H1 (cell line): ENCODE measurements at regions not wholly inside any gene's neighbourhood (a gene's known extent, or its start where the extent isn't known, plus 50 kb on each side); places are given as distances from the start of the nearest gene placed in this dataset.

Experiments
- CTCF ChIA-PET: fragments of 300-600 bp; sonication (Branson Sonifier 250); formaldehyde crosslinking; loops from one replicate; lab custom pipeline; 2021; ENCODE audit not compliant: partially characterized antibody; lab: Charles Lee
- POLR2A ChIA-PET: fragments of 300-600 bp; sonication (Branson Sonifier 250); formaldehyde crosslinking; loops from one replicate; lab custom pipeline; 2021; ENCODE audit warnings: inconsistent platforms; ENCODE audit not compliant: partially characterized antibody; lab: Charles Lee
- DNase-seq, 2 experiments: peaks; one replicate each; pipeline versions ENCODE4 v3.0.0 to v3.0.0-alpha.2; 2010 to 2022; ENCODE audit warnings: low spot score in 2 of 2, low read depth in 1 of 2, mixed read lengths in 1 of 2
- FAIRE-seq: peaks from 2 replicates; lab custom pipeline; 2011; peaks lifted over from hg19 to GRCh38; lab: Jason Lieb, UNC
- H2AFZ ChIP-seq: 2 replicates; pipeline ENCODE4 v1.8.1; 2012; ENCODE audit warnings: low read length, inconsistent platforms
- H2AK5ac ChIP-seq: 2 replicates; pipeline ENCODE4 v1.6.1; 2013; ENCODE audit warnings: low read depth, low read length
- H2BK120ac ChIP-seq: replicated peaks from 2 replicates; pipeline ENCODE3; 2013; ENCODE audit warnings: low read depth, low read length, inconsistent platforms
- H2BK12ac ChIP-seq: 2 replicates; pipeline ENCODE4 v1.6.1; 2013; ENCODE audit warnings: low read depth, low read length
- H2BK15ac ChIP-seq: 2 replicates; pipeline ENCODE4 v1.6.1; 2013; ENCODE audit warnings: low read length
- H2BK20ac ChIP-seq: 2 replicates; pipeline ENCODE4 v1.6.1; 2013; ENCODE audit warnings: low read length
- H2BK5ac ChIP-seq: 2 replicates; pipeline ENCODE4 v1.6.1; 2013; ENCODE audit warnings: low read depth, low read length
- H3K14ac ChIP-seq: 2 replicates; pipeline ENCODE4 v1.6.1; 2013; ENCODE audit warnings: inconsistent platforms; ENCODE audit not compliant: insufficient read length
- H3K18ac ChIP-seq: 2 replicates; pipeline ENCODE4 v1.6.1; 2013; ENCODE audit warnings: low read length; ENCODE audit errors: extremely low read depth
- H3K23ac ChIP-seq: 2 replicates; pipeline ENCODE4 v1.6.1; 2013; ENCODE audit warnings: inconsistent platforms; ENCODE audit not compliant: insufficient read length
- H3K23me2 ChIP-seq: 2 replicates; pipeline ENCODE4 v1.6.1; 2013; ENCODE audit warnings: low read depth, low read length
- H3K27ac ChIP-seq: 2 replicates; pipeline ENCODE4 v1.6.1; 2011; ENCODE audit warnings: low read depth, low read length, inconsistent platforms
- H3K27me3 ChIP-seq, 4 experiments: replicated peaks in 1 of 4; 1 replicate in 1 of 4; 2 replicates in 3 of 4; pipeline versions ENCODE4 v1.6.1 to v1.8.1; 2011 to 2013; ENCODE audit warnings: low read length in 3 of 4, mild to moderate bottlenecking in 3 of 4, inconsistent platforms in 2 of 4, mixed read lengths in 2 of 4, moderate library complexity in 1 of 4; ENCODE audit not compliant: control insufficient read depth in 3 of 4, insufficient read depth in 3 of 4; ENCODE audit errors: extremely low read depth in 1 of 4
- H3K36me3 ChIP-seq, 4 experiments: 2 replicates each; pipeline versions ENCODE4 v1.6.1 to v1.8.1; 2011 to 2013; ENCODE audit warnings: mild to moderate bottlenecking in 4 of 4, low read length in 3 of 4, moderate library complexity in 2 of 4, control low read depth in 1 of 4, inconsistent platforms in 1 of 4; ENCODE audit not compliant: insufficient read depth in 4 of 4, control insufficient read depth in 2 of 4
- H3K4ac ChIP-seq: replicated peaks from 2 replicates; pipeline ENCODE3; 2013; ENCODE audit warnings: low read length, low read depth, mixed read lengths, inconsistent platforms; ENCODE audit not compliant: insufficient read length
- H3K4me1 ChIP-seq, 4 experiments: replicated peaks in 1 of 4; 1 replicate in 1 of 4; 2 replicates in 3 of 4; pipeline versions ENCODE4 v1.6.1 to v1.8.1; 2011 to 2013; ENCODE audit warnings: low read length in 3 of 4, inconsistent platforms in 2 of 4, mixed read lengths in 1 of 4; ENCODE audit not compliant: insufficient read depth in 4 of 4, control insufficient read depth in 3 of 4
- H3K4me2 ChIP-seq, 2 experiments: 2 replicates each; pipeline versions ENCODE4 v1.6.1 to v1.8.1; 2011 to 2013; ENCODE audit warnings: low read depth in 2 of 2, low read length in 2 of 2, control low read depth in 1 of 2, inconsistent platforms in 1 of 2, mild to moderate bottlenecking in 1 of 2; ENCODE audit not compliant: insufficient read depth in 1 of 2
- H3K4me3 ChIP-seq, 4 experiments: fragments of 200-600, 300-600 bp in 1 of 4; sonication (generic), shearing (Covaris generic), sonication (Bioruptor Twin) in 1 of 4; 2 replicates each; pipeline versions ENCODE4 v1.5.1 to v1.8.1; 2011 to 2016; ENCODE audit warnings: low read length in 4 of 4, low read depth in 3 of 4, control low read depth in 2 of 4, inconsistent platforms in 2 of 4, mild to moderate bottlenecking in 2 of 4, mixed read lengths in 1 of 4, moderate library complexity in 1 of 4; ENCODE audit not compliant: insufficient read depth in 2 of 4; ENCODE audit errors: extremely low read depth in 1 of 4
- H3K56ac ChIP-seq: replicated peaks from 2 replicates; pipeline ENCODE3; 2013; ENCODE audit warnings: low read depth, mild to moderate bottlenecking, mixed read lengths, low read length, inconsistent platforms; ENCODE audit not compliant: insufficient read length
- H3K79me1 ChIP-seq: 2 replicates; pipeline ENCODE4 v1.6.1; 2013; ENCODE audit warnings: low read depth, low read length, control low read depth
- H3K79me2 ChIP-seq, 2 experiments: 2 replicates each; pipeline versions ENCODE4 v1.6.1 to v1.8.1; 2012 to 2013; ENCODE audit warnings: low read length in 2 of 2, mild to moderate bottlenecking in 2 of 2, inconsistent platforms in 1 of 2; ENCODE audit not compliant: insufficient read depth in 2 of 2, control insufficient read depth in 1 of 2
- H3K9ac ChIP-seq, 4 experiments: replicated peaks in 1 of 4; 1 replicate in 1 of 4; 2 replicates in 3 of 4; pipeline versions ENCODE4 v1.6.1 to v1.8.1; 2011 to 2013; ENCODE audit warnings: low read depth in 3 of 4, low read length in 3 of 4, control low read depth in 2 of 4, mild to moderate bottlenecking in 2 of 4, moderate library complexity in 2 of 4, inconsistent platforms in 1 of 4; ENCODE audit errors: extremely low read depth in 1 of 4
- H3K9me3 ChIP-seq, 2 experiments: 2 replicates each; pipeline versions ENCODE4 v1.6.1 to v1.8.1; 2012 to 2013; ENCODE audit warnings: mild to moderate bottlenecking in 2 of 2, moderate library complexity in 2 of 2, control low read depth in 1 of 2, inconsistent platforms in 1 of 2, low read depth in 1 of 2, low read length in 1 of 2, mixed read lengths in 1 of 2; ENCODE audit not compliant: insufficient read depth in 2 of 2
- H4K20me1 ChIP-seq, 2 experiments: replicated peaks in 1 of 2; 2 replicates each; pipeline versions ENCODE3 to v1.8.1; 2011 to 2013; ENCODE audit warnings: inconsistent platforms in 2 of 2, low read length in 2 of 2, mild to moderate bottlenecking in 1 of 2; ENCODE audit not compliant: insufficient read depth in 2 of 2, control insufficient read depth in 1 of 2
- H4K5ac ChIP-seq: 2 replicates; pipeline ENCODE4 v1.6.1; 2013; ENCODE audit warnings: low read length, low read depth, mixed read lengths, inconsistent platforms; ENCODE audit not compliant: insufficient read length
- H4K8ac ChIP-seq: 2 replicates; pipeline ENCODE4 v1.8.0; 2013; ENCODE audit warnings: mild to moderate bottlenecking, moderate library complexity, low read length, inconsistent platforms; ENCODE audit not compliant: insufficient read depth; ENCODE audit errors: extremely low read depth
- H4K91ac ChIP-seq: replicated peaks from 2 replicates; pipeline ENCODE3; 2013; ENCODE audit warnings: low read length, mixed read lengths, inconsistent platforms; ENCODE audit not compliant: insufficient read length
- BACH1 ChIP-seq: IDR thresholded peaks from 2 replicates; pipeline ENCODE4 v1.6.1; 2012; ENCODE audit warnings: low read length, improper control_type of control experiment
- CBX5 ChIP-seq: fragments of 300-800, 300-1000 bp; sonication (generic); IDR thresholded peaks from 2 replicates; pipeline ENCODE4 v1.7.1; 2016; ENCODE audit warnings: antibody characterized with exemption, low read length, low read depth
- CHD2 ChIP-seq: IDR thresholded peaks from 2 replicates; pipeline ENCODE4 v1.6.1; 2012; ENCODE audit warnings: low read length, improper control_type of control experiment
- CTBP2 ChIP-seq: IDR thresholded peaks from 2 replicates; pipeline ENCODE4 v1.7.0; 2011; ENCODE audit warnings: borderline replicate concordance, mild to moderate bottlenecking, moderate library complexity, mixed read lengths, low read length; ENCODE audit not compliant: insufficient read depth, insufficient read length
- HDAC6 ChIP-seq: IDR thresholded peaks from one replicate; pipeline ENCODE4 v1.7.1; 2012; ENCODE audit warnings: low read depth, mild to moderate bottlenecking, inconsistent platforms, low read length, moderate library complexity
- KDM4A ChIP-seq: IDR thresholded peaks from one replicate; pipeline ENCODE4 v1.7.1; 2012; ENCODE audit warnings: low read depth, mild to moderate bottlenecking, moderate library complexity, low read length, inconsistent platforms; ENCODE audit not compliant: severe bottlenecking
- POLR2A ChIP-seq, 2 experiments: IDR thresholded peaks; 1 replicate in 1 of 2; 2 replicates in 1 of 2; pipeline ENCODE4 v1.6.1; 2011; ENCODE audit warnings: low read depth in 2 of 2, low read length in 2 of 2, mild to moderate bottlenecking in 2 of 2; ENCODE audit errors: control extremely low read depth in 1 of 2
- RAD21 ChIP-seq, 2 experiments: IDR thresholded peaks in 1 of 2; conservative IDR thresholded peaks in 1 of 2; 2 replicates each; pipeline ENCODE4 v1.6.1; 2011; ENCODE audit warnings: low read depth in 2 of 2, low read length in 2 of 2, improper control_type of control experiment in 1 of 2, inconsistent platforms in 1 of 2, mild to moderate bottlenecking in 1 of 2, moderate library complexity in 1 of 2
- RFX5 ChIP-seq: IDR thresholded peaks from 2 replicates; pipeline ENCODE4 v1.6.1; 2011; ENCODE audit warnings: low read depth, low read length, improper control_type of control experiment, borderline replicate concordance
- RNF2 ChIP-seq: fragments of 200-900, 300-1000 bp; sonication (generic); IDR thresholded peaks from 2 replicates; pipeline ENCODE4 v1.7.1; 2016; ENCODE audit warnings: borderline replicate concordance, low read depth, mild to moderate bottlenecking, antibody characterized with exemption, low read length; ENCODE audit not compliant: poor library complexity, severe bottlenecking; ENCODE audit errors: missing control alignments
- SAP30 ChIP-seq: fragments of 300-600 bp; sonication (generic); IDR thresholded peaks from 2 replicates; pipeline ENCODE4 v1.7.1; 2012; ENCODE audit warnings: low read length, moderate library complexity, mild to moderate bottlenecking, inconsistent platforms; ENCODE audit not compliant: insufficient read depth, insufficient replicate concordance
- SP1 ChIP-seq: IDR thresholded peaks from 2 replicates; pipeline ENCODE4 v1.6.1; 2011; ENCODE audit warnings: low read depth, low read length
- SRF ChIP-seq: IDR thresholded peaks from 2 replicates; pipeline ENCODE4 v1.6.1; 2011; ENCODE audit warnings: mild to moderate bottlenecking, low read depth, low read length, moderate library complexity
- TAF1 ChIP-seq: IDR thresholded peaks from 2 replicates; pipeline ENCODE4 v1.6.1; 2011; ENCODE audit warnings: mild to moderate bottlenecking, low read depth, low read length
- TEAD4 ChIP-seq: IDR thresholded peaks from 2 replicates; pipeline ENCODE4 v1.6.1; 2012; ENCODE audit warnings: low read depth, low read length, inconsistent platforms, mixed read lengths
- WGBS, 2 experiments: shearing (Covaris generic) in 1 of 2; methylation state at CpG; one replicate each; pipeline versions ENCODE4 v1.1.6 to v1.1.7; 2013 to 2015; ENCODE audit warnings: low lambda C conversion rate in 2 of 2, mixed read lengths in 2 of 2, inconsistent platforms in 1 of 2, low coverage in 1 of 2, missing lambda C conversion rate in 1 of 2; ENCODE audit not compliant: insufficient replicate concordance in 2 of 2, insufficient coverage in 1 of 2, insufficient read length in 1 of 2; ENCODE audit errors: extremely low coverage in 1 of 2, missing lambda C conversion rate in 1 of 2; 5-methylcytosine and 5-hydroxymethylcytosine counted together

GRCh38 chr6:164359441-164359840 lies 944.9 kb downstream of the QKI start:
- no peak overlapping the region for H2BK20ac ChIP-seq
- no peak for FAIRE-seq
- no peak for TF ChIP-seq TAF1
- no peak for TF ChIP-seq SP1
- no peak for TF ChIP-seq KDM4A
- no peak for TF ChIP-seq BACH1
- no peak for TF ChIP-seq SAP30
- TF ChIP-seq RNF2 = no peak
- no peak for TF ChIP-seq SRF
- TF ChIP-seq CBX5 = no peak
- TF ChIP-seq CHD2 = no peak
- no peak for TF ChIP-seq HDAC6
- TF ChIP-seq RFX5 = no peak
- TF ChIP-seq CTBP2 = no peak
- no peak for TF ChIP-seq TEAD4
- TF ChIP-seq RAD21 (IDR thresholded peaks at IDR 0.05 in 1 of 2, conservative IDR thresholded peaks at IDR 0.05 in 1 of 2; ENCODE audit: low read depth in 2 of 2, low read length in 2 of 2) = no peak
- no peak for TF ChIP-seq POLR2A (IDR thresholded peaks at IDR 0.05; ENCODE audit: control extremely low read depth in 1 of 2, low read depth in 2 of 2, low read length in 2 of 2)

More at GRCh38 chr6:164359441-164359840, 944.9 kb downstream of the QKI start:
- H3K79me2 ChIP-seq = no peaks in the 10 kb centered on the region
- H3K9me3 ChIP-seq = no peaks in the 10 kb centered on the region; a peak in 1 of 4 replicates
- H2BK120ac ChIP-seq = no peak overlapping the region
- ChIA-PET CTCF (no interaction called here), POLR2A (no interaction called here)
- 0 out of 2 replicates have a peak overlapping the region, but pooled peaks have one; percentile 4 for H2AFZ ChIP-seq
- H4K8ac ChIP-seq = no peak overlapping the region
- no peak overlapping the region for H4K5ac ChIP-seq
- no peak overlapping the region for H2BK15ac ChIP-seq
- H3K9ac ChIP-seq = no peak overlapping the region
- no peak overlapping the region for H3K14ac ChIP-seq
- no peak overlapping the region for H3K27ac ChIP-seq
- no peak overlapping the region for H3K23ac ChIP-seq
- H4K20me1 ChIP-seq = no peaks in the 10 kb centered on the region
- H3K4ac ChIP-seq = no peak overlapping the region
- H3K4me1 ChIP-seq = no peaks in the 10 kb centered on the region; a peak in 1 of 7 replicates
- H3K27me3 ChIP-seq = no peaks in the 10 kb centered on the region
- no peaks in the 10 kb centered on the region; a peak in 1 of 8 replicates for H3K36me3 ChIP-seq
- H3K4me2 ChIP-seq = no peak overlapping the region
- DNase-seq = no peak
- H2BK12ac ChIP-seq = no peak overlapping the region
- H2AK5ac ChIP-seq = no peak overlapping the region
- H3K4me3 ChIP-seq = no peak overlapping the region
- no peak overlapping the region for H3K56ac ChIP-seq
- no peaks in the 10 kb centered on the region for H3K79me1 ChIP-seq
- H2BK5ac ChIP-seq = no peak overlapping the region
- no peak overlapping the region for H3K18ac ChIP-seq
- no peak overlapping the region for H4K91ac ChIP-seq
- WGBS, 2 experiments = 87% methylated on average over 2 of the region's 2 CpGs; no CpG with 5 or more reads in 1 of the 2 experiments
- H3K23me2 ChIP-seq = no peaks in the 10 kb centered on the region
